Stomach (tissue), 8 donors: ENCODE measurements at regions not wholly inside any gene's neighbourhood (a gene's known extent, or its start where the extent isn't known, plus 50 kb on each side); places are given as distances from the start of the nearest gene placed in this dataset.

Experiments used
- DNase-seq, 2 donors: peaks; one replicate each; pipeline versions ENCODE4 v3.0.0 to v3.0.0-alpha.2; 2013 to 2019
- H3K27ac ChIP-seq, 5 donors: fragments of 200-600 bp in 4 of 5; sonication (generic) in 4 of 5; one replicate each; pipeline ENCODE4 v1.5.1; 2013 to 2019; ENCODE audit warnings: mild to moderate bottlenecking in 1 of 5, moderate library complexity in 1 of 5
- H3K27me3 ChIP-seq, 3 donors: fragments of 200-600 bp; sonication (generic); one replicate each; pipeline ENCODE4 v1.5.1; 2017 to 2019; ENCODE audit warnings: mixed run types in 1 of 3
- H3K36me3 ChIP-seq, 4 donors: fragments of 200-600 bp; sonication (generic); 1 replicate in 3 of 4; 2 replicates in 1 of 4; pipeline ENCODE4 v1.5.1; 2016 to 2019
- H3K4me1 ChIP-seq, 4 donors: fragments of 200-600 bp; sonication (generic); one replicate each; pipeline ENCODE4 v1.5.1; 2016 to 2019
- H3K4me3 ChIP-seq, 4 donors: fragments of 200-600 bp; sonication (generic) in 3 of 4; one replicate each; pipeline ENCODE4 v1.5.1; 2016 to 2019; ENCODE audit warnings: mild to moderate bottlenecking in 1 of 4
- H3K9me3 ChIP-seq, 4 donors: fragments of 200-600 bp; sonication (generic); one replicate each; pipeline ENCODE4 v1.5.1; 2016 to 2019
- EP300 ChIP-seq: sonication (generic); formaldehyde crosslinking; IDR thresholded peaks from one replicate; pipeline ENCODE4 v1.6.1; 2017; ENCODE audit warnings: antibody characterized with exemption
- POLR2A ChIP-seq, 4 donors: fragments of 450-650 bp; IDR thresholded peaks; one replicate each; pipeline ENCODE4 v1.6.1; 2016; ENCODE audit warnings: antibody characterized with exemption in 4 of 4, control low read depth in 2 of 4, mild to moderate bottlenecking in 1 of 4, moderate library complexity in 1 of 4
- POLR2AphosphoS5 ChIP-seq, 3 donors: sonication (generic); formaldehyde crosslinking; IDR thresholded peaks; one replicate each; pipeline ENCODE4 v1.6.1; 2016; ENCODE audit warnings: antibody characterized with exemption in 3 of 3
- WGBS, 5 donors: extraction: QIAGEN DNeasy Blood & Tissue Kit in 3 of 5; methylation state at CpG; one replicate each; pipeline versions ENCODE4 v1.1.5 to v1.1.7; 2013 to 2018; 5-methylcytosine and 5-hydroxymethylcytosine counted together
- intact Hi-C: fragments of 100-400 bp; cut with DNase I; formaldehyde crosslinking; loops from one replicate; pipeline ENCODE4 v1.15.1; 2023; ENCODE audit warnings: low total_unique reads
- TF ChIP-seq, protein P1 (sequence below), 7 experiments: fragments of 450-650 bp in 4 of 7; fragments of 200-600 bp in 3 of 7; sonication (generic) in 3 of 7; IDR thresholded peaks; one replicate each; pipeline ENCODE4 v1.5.1; 2016 to 2019; ENCODE audit warnings: antibody characterized with exemption in 7 of 7, control low read depth in 2 of 7, mild to moderate bottlenecking in 1 of 7
- donor health status: healthy with polysubstance abuse.
- donor health status: Bipolar disorder and iron deficiency.
- donor health status: healthy.

DNA sequence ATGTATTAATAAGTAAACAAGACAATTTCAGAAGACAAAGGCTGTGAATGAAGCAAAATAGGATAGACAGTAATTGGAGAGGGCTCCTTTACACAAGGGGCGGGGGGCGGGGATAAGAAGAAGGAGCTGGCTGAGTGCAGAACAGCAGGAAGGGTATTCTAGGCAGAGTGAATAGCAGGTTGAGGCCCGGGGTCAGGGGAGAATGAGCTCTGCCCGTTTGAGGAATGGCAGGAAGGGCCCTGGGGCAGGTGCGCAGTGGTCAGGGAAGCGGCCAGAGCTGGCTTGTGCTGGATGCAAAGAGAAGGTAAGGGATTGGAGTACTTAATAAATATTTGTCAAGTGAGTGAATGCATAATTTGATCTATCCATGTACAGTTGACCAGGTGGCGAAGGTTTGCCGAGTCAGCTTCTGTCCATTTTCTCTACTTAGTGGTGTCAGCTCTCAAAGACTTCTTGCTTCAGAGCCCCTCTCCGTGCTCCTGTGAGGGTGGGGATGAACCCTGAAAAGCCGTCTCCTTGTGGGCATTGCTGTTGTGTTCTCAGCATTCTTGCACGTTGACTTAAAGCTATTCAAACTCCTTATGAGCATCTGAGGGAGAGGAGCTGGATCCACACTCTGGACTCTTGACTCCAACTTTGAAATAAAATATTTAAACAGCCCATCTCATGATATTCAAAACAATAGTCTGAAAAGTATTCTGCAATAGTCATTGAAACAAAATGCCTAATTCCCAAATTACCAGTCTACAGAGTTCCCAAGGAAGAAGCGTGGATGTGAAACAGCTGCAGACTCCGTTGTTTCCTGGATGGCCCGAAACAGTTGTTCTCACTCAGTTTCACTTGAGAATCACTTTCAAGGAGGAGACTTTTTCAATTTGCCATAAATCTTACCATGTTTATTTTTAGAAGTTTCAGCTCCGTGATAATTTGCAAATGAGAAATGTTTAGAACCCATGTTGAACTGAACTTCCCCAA is 105.1 kb downstream of the EDN3 start:
- Histone ChIP-seq H3K27ac (no peak overlapping the region), H3K36me3 (no peaks in the 10 kb centered on the region), H3K27me3 (peaks cover 7 to 79% (median 46%) of the 10 kb centered on the region in 3 donors), H3K4me1 (peaks cover 13 to 24% (median 19%) of the 10 kb centered on the region in 4 donors), H3K4me3 (no peak overlapping the region), H3K9me3 (no peaks in the 10 kb centered on the region)
- WGBS, 5 donors = 49 to 66% (median 57%) methylated on average over 15 of the region's 15 CpGs
- intact Hi-C loops = no loop called here
- TF ChIP-seq, protein P1, sequence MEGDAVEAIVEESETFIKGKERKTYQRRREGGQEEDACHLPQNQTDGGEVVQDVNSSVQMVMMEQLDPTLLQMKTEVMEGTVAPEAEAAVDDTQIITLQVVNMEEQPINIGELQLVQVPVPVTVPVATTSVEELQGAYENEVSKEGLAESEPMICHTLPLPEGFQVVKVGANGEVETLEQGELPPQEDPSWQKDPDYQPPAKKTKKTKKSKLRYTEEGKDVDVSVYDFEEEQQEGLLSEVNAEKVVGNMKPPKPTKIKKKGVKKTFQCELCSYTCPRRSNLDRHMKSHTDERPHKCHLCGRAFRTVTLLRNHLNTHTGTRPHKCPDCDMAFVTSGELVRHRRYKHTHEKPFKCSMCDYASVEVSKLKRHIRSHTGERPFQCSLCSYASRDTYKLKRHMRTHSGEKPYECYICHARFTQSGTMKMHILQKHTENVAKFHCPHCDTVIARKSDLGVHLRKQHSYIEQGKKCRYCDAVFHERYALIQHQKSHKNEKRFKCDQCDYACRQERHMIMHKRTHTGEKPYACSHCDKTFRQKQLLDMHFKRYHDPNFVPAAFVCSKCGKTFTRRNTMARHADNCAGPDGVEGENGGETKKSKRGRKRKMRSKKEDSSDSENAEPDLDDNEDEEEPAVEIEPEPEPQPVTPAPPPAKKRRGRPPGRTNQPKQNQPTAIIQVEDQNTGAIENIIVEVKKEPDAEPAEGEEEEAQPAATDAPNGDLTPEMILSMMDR (IDR thresholded peaks at IDR 0.05) = no peak
- TF ChIP-seq POLR2A (IDR thresholded peaks at IDR 0.05) (no peak), POLR2AphosphoS5 (IDR thresholded peaks at IDR 0.05) (no peak), EP300 (no peak)
- no peak for DNase-seq

DNA sequence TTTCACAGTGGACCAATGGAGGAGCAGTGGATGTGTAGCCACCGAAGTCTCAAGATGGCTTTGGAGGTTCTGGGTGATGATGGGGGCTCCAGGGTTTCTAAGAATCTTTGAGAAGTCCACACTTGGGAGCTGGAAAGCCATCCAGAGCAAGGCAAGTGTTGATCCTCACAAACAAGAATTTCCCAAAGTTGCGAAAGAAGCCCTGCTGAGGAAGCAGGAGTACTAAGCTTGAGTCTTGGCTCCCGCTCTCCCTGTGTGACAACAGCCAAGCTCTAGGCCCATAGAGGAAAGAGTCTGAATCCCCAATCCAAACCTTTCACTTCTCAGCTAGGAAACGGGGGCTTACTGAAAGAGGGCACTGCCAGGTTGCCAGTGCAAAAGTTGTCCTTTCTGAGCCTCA is 106.0 kb downstream of the EDN3 start:
- WGBS, 5 donors = 75 to 90% (median 83%) methylated on average over 4 of the region's 4 CpGs
- H3K4me3 ChIP-seq = no peak overlapping the region
- intact Hi-C loops = no loop called here
- H3K27ac ChIP-seq = no peak overlapping the region
- TF ChIP-seq, protein P1 (IDR thresholded peaks at IDR 0.05) = no peak
- TF ChIP-seq POLR2A (IDR thresholded peaks at IDR 0.05) (no peak), EP300 (no peak), POLR2AphosphoS5 (IDR thresholded peaks at IDR 0.05) (no peak)
- peaks cover 7 to 73% (median 41%) of the 10 kb centered on the region in 3 donors for H3K27me3 ChIP-seq
- H3K4me1 ChIP-seq = peaks cover 13 to 24% (median 19%) of the 10 kb centered on the region in 4 donors
- H3K9me3 ChIP-seq = no peaks in the 10 kb centered on the region
- no peak for DNase-seq
- no peaks in the 10 kb centered on the region for H3K36me3 ChIP-seq

DNA sequence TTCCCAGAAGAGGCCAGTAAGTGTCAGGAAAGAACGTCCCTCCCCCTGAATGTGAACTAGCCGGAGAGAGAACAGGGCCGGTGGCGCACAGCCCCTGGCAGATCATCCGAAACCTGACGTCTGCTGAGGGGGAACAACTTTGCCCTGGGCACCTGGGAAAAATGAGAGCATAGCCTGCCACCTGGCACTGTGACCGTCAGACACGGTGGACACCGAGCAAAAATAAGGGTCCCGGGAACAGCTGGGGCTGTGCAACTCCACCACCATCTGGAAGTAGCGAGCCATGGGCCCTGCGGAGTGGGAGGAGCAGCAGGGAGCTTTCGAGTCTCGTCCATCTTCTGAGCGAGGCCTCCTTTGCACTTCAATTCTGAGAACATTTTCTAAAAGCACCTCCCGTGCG is 110.8 kb downstream of the EDN3 start:
- Histone ChIP-seq H3K27ac (no peak overlapping the region), H3K4me1 (no peaks in the 10 kb centered on the region), H3K9me3 (peaks cover 0 to 3% (median 0%) of the 10 kb centered on the region in 4 donors), H3K27me3 (peaks cover 0 to 45% (median 5%) of the 10 kb centered on the region in 3 donors), H3K36me3 (no peaks in the 10 kb centered on the region), H3K4me3 (no peak overlapping the region)
- intact Hi-C loops = no loop called here
- no peak for DNase-seq
- no peak for TF ChIP-seq POLR2AphosphoS5 (IDR thresholded peaks at IDR 0.05)
- TF ChIP-seq, protein P1 (IDR thresholded peaks at IDR 0.05) = no peak
- no peak for TF ChIP-seq EP300
- no peak for TF ChIP-seq POLR2A (IDR thresholded peaks at IDR 0.05)
- 79 to 87% (median 82%) methylated on average over 17 of the region's 17 CpGs for WGBS, 5 donors

DNA sequence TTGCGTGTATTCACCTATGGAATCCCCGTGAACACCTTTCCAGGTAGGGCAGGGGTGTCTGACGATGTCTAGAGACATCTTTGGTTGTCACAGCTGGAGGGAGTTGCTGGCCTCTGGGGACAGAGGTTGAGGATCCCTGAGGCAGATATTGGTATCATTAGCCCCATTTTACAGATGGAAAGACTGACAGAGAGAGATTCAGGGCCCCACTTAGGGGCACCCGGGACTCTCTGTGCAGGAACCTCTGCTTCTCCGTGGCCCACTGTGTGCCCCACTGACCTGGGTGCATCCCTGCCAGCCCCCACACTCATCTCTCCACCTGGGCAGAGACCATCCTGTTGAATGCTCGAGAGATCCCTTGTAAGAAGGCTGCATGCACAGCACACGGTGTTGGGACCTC is 111.2 kb downstream of the EDN3 start:
- 76 to 89% (median 83%) methylated on average over 7 of the region's 7 CpGs for WGBS, 5 donors
- H3K36me3 ChIP-seq = no peaks in the 10 kb centered on the region
- H3K4me1 ChIP-seq = no peaks in the 10 kb centered on the region
- H3K27ac ChIP-seq = no peak overlapping the region
- H3K27me3 ChIP-seq = peaks cover 0 to 44% (median 2%) of the 10 kb centered on the region in 3 donors
- H3K9me3 ChIP-seq = peaks cover 0 to 3% (median 0%) of the 10 kb centered on the region in 4 donors
- TF ChIP-seq, protein P1 (IDR thresholded peaks at IDR 0.05) = no peak
- TF ChIP-seq POLR2AphosphoS5 (IDR thresholded peaks at IDR 0.05) = no peak
- no peak for TF ChIP-seq EP300
- no peak for TF ChIP-seq POLR2A (IDR thresholded peaks at IDR 0.05)
- DNase-seq = no peak
- intact Hi-C loops = no loop called here
- H3K4me3 ChIP-seq = no peak overlapping the region
